ENCODE measurements at regions not wholly inside any gene's neighbourhood (a gene's known extent, or its start where the extent isn't known, plus 50 kb on each side); places are given as distances from the start of the nearest gene placed in this dataset.
"Not testable (repeated sequence)": the region's sequence is repeated elsewhere in the genome, so short reads cannot be mapped to it uniquely, and the experiment has no call there.

GRCh38 chr2:186425576-186425975 is 60.5 kb upstream of the ZC3H15 start:
- Histone ChIP-seq H3K27ac (ENCODE audit: low read depth in 2 of 2, low read length in 2 of 2) (no peak overlapping the region), H3K9me3 (ENCODE audit: control insufficient read depth in 2 of 2, low read length in 2 of 2) (no peaks in the 10 kb centered on the region), H3K4me1 (ENCODE audit: control insufficient read depth in 2 of 2, insufficient read depth in 2 of 2, low read length in 2 of 2) (peaks cover 2 to 13% of the 10 kb centered on the region in 2 donors), H3K27me3 (ENCODE audit: control insufficient read depth in 2 of 2, insufficient read depth in 2 of 2, low read length in 2 of 2) (no peaks in the 10 kb centered on the region), H3K9ac (ENCODE audit: low read depth in 1 of 2, low read length in 2 of 2) (no peak overlapping the region), H3K4me3 (ENCODE audit: low read length in 2 of 2) (no peak overlapping the region), H3K36me3 (ENCODE audit: control insufficient read depth in 2 of 2, insufficient read depth in 2 of 2, low read length in 2 of 2) (no peaks in the 10 kb centered on the region)

GRCh38 chr2:186426153-186427016 is 59.7 kb upstream of the ZC3H15 start:
- Histone ChIP-seq H3K4me1 (ENCODE audit: control insufficient read depth in 2 of 2, insufficient read depth in 2 of 2, low read length in 2 of 2) (peaks cover 2 to 13% of the 10 kb centered on the region in 2 donors), H3K36me3 (ENCODE audit: control insufficient read depth in 2 of 2, insufficient read depth in 2 of 2, low read length in 2 of 2) (no peaks in the 10 kb centered on the region), H3K27me3 (ENCODE audit: control insufficient read depth in 2 of 2, insufficient read depth in 2 of 2, low read length in 2 of 2) (no peaks in the 10 kb centered on the region), H3K9me3 (ENCODE audit: control insufficient read depth in 2 of 2, low read length in 2 of 2) (no peaks in the 10 kb centered on the region), H3K9ac (ENCODE audit: low read depth in 1 of 2, low read length in 2 of 2) (no peak overlapping the region), H3K27ac (ENCODE audit: low read depth in 2 of 2, low read length in 2 of 2) (no peak overlapping the region), H3K4me3 (ENCODE audit: low read length in 2 of 2) (no peak overlapping the region)

- H3K4me3 ChIP-seq (ENCODE audit: low read length in 2 of 2); H3K27ac ChIP-seq (ENCODE audit: low read depth in 2 of 2, low read length in 2 of 2); H3K36me3 ChIP-seq (ENCODE audit: control insufficient read depth in 2 of 2, insufficient read depth in 2 of 2, low read length in 2 of 2); H3K9me3 ChIP-seq (ENCODE audit: control insufficient read depth in 2 of 2, low read length in 2 of 2); H3K9ac ChIP-seq (ENCODE audit: low read depth in 1 of 2, low read length in 2 of 2); H3K27me3 ChIP-seq (ENCODE audit: control insufficient read depth in 2 of 2, insufficient read depth in 2 of 2, low read length in 2 of 2): not testable (repeated sequence)
- peaks cover 2 to 13% of the 10 kb centered on the region in 2 donors for H3K4me1 ChIP-seq (ENCODE audit: control insufficient read depth in 2 of 2, insufficient read depth in 2 of 2, low read length in 2 of 2)
Measured at GRCh38 chr2:186427017-186427350, 59.1 kb upstream of the ZC3H15 start.

DNA sequence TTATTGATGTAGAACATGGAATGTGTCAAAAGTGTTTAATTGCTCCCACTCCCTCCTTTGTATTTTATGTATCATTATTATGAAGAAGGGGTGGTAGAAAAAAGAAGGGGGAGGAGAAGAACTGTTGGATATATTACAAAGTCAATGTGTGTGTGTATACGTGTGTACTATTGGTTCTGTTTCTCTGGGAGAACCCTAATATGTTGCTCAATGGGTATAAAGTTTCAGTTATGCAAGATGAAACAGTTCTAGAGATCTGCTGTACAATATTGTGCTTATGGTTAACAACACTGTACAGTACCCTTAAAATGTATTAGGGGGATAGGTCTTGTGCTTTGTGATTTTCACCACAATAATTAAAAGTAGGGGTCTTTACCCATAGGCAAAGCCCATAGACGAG is 58.1 kb upstream of the ZC3H15 start:
- no peaks in the 10 kb centered on the region for H3K27me3 ChIP-seq (ENCODE audit: control insufficient read depth in 2 of 2, insufficient read depth in 2 of 2, low read length in 2 of 2)
- no peaks in the 10 kb centered on the region for H3K9me3 ChIP-seq (ENCODE audit: control insufficient read depth in 2 of 2, low read length in 2 of 2)
- H3K4me3 ChIP-seq (ENCODE audit: low read length in 2 of 2): no peak overlapping the region
- peaks cover 2 to 13% of the 10 kb centered on the region in 2 donors for H3K4me1 ChIP-seq (ENCODE audit: control insufficient read depth in 2 of 2, insufficient read depth in 2 of 2, low read length in 2 of 2)
- H3K9ac ChIP-seq (ENCODE audit: low read depth in 1 of 2, low read length in 2 of 2): no peak overlapping the region
- no peak overlapping the region for H3K27ac ChIP-seq (ENCODE audit: low read depth in 2 of 2, low read length in 2 of 2)
- no peaks in the 10 kb centered on the region for H3K36me3 ChIP-seq (ENCODE audit: control insufficient read depth in 2 of 2, insufficient read depth in 2 of 2, low read length in 2 of 2)

- Histone ChIP-seq H3K9me3 (ENCODE audit: control insufficient read depth in 2 of 2, low read length in 2 of 2) (no peaks in the 10 kb centered on the region), H3K36me3 (ENCODE audit: control insufficient read depth in 2 of 2, insufficient read depth in 2 of 2, low read length in 2 of 2) (no peaks in the 10 kb centered on the region), H3K27ac (ENCODE audit: low read depth in 2 of 2, low read length in 2 of 2) (no peak overlapping the region), H3K9ac (ENCODE audit: low read depth in 1 of 2, low read length in 2 of 2) (no peak overlapping the region), H3K27me3 (ENCODE audit: control insufficient read depth in 2 of 2, insufficient read depth in 2 of 2, low read length in 2 of 2) (no peaks in the 10 kb centered on the region), H3K4me1 (ENCODE audit: control insufficient read depth in 2 of 2, insufficient read depth in 2 of 2, low read length in 2 of 2) (peaks cover 0 to 6% of the 10 kb centered on the region in 2 donors), H3K4me3 (ENCODE audit: low read length in 2 of 2) (no peak overlapping the region)
Measured at GRCh38 chr2:186429104-186429503, 57.0 kb upstream of the ZC3H15 start.

- no peaks in the 10 kb centered on the region for H3K9me3 ChIP-seq (ENCODE audit: control insufficient read depth in 2 of 2, low read length in 2 of 2)
- peaks cover under 1 to 8% of the 10 kb centered on the region in 2 donors for H3K36me3 ChIP-seq (ENCODE audit: control insufficient read depth in 2 of 2, insufficient read depth in 2 of 2, low read length in 2 of 2)
- no peak overlapping the region for H3K4me3 ChIP-seq (ENCODE audit: low read length in 2 of 2)
- H3K9ac ChIP-seq (ENCODE audit: low read depth in 1 of 2, low read length in 2 of 2): no peak overlapping the region
- no peak overlapping the region for H3K27ac ChIP-seq (ENCODE audit: low read depth in 2 of 2, low read length in 2 of 2)
- H3K27me3 ChIP-seq (ENCODE audit: control insufficient read depth in 2 of 2, insufficient read depth in 2 of 2, low read length in 2 of 2): no peaks in the 10 kb centered on the region
- no peaks in the 10 kb centered on the region for H3K4me1 ChIP-seq (ENCODE audit: control insufficient read depth in 2 of 2, insufficient read depth in 2 of 2, low read length in 2 of 2)
Measured at GRCh38 chr2:186431306-186431705, 54.8 kb upstream of the ZC3H15 start.

GRCh38 chr2:186433040-186433439 is 53.0 kb upstream of the ZC3H15 start:
- H3K9me3 ChIP-seq (ENCODE audit: control insufficient read depth in 2 of 2, low read length in 2 of 2): no peaks in the 10 kb centered on the region
- H3K4me1 ChIP-seq (ENCODE audit: control insufficient read depth in 2 of 2, insufficient read depth in 2 of 2, low read length in 2 of 2): no peaks in the 10 kb centered on the region
- no peak overlapping the region for H3K9ac ChIP-seq (ENCODE audit: low read depth in 1 of 2, low read length in 2 of 2)
- no peaks in the 10 kb centered on the region for H3K27me3 ChIP-seq (ENCODE audit: control insufficient read depth in 2 of 2, insufficient read depth in 2 of 2, low read length in 2 of 2)
- peaks cover 6 to 9% of the 10 kb centered on the region in 2 donors for H3K36me3 ChIP-seq (ENCODE audit: control insufficient read depth in 2 of 2, insufficient read depth in 2 of 2, low read length in 2 of 2)
- H3K4me3 ChIP-seq (ENCODE audit: low read length in 2 of 2): no peak overlapping the region
- H3K27ac ChIP-seq (ENCODE audit: low read depth in 2 of 2, low read length in 2 of 2): no peak overlapping the region

DNA sequence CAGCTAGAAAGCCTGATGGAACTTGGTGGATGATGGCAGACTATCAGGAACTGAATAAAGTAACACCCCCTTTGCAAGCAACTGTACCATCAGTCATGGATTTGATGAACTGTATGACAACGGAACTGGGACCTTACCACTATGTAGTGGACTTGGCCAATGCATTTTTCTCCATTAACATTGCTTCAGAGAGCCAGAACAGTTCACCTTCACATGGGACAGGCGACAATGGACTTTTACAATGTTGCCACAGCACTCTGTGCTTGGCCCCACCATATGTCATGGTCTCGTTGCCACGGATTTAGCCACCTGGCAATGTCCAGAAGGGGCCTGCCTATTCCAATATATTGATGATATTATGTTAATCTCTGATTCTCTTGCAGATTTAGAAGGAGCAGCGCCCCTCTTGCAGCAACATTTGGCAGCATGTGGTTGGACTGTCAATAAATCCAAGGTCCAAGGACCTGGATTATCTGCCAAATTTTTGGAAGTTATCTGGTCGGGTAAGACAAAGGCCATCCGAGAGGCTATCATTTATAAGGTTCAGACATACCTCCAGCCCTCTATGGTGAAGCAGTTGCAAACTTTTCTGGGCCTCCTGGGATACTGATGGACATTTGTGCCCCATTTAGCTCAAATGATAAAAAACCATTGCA is 52.2 kb upstream of the ZC3H15 start:
- H3K27ac ChIP-seq (ENCODE audit: low read depth in 2 of 2, low read length in 2 of 2): no peak overlapping the region

More for the DNA sequence above, 52.2 kb upstream of the ZC3H15 start:
- no peak overlapping the region for H3K4me3 ChIP-seq (ENCODE audit: low read length in 2 of 2)
- peaks cover 6 to 9% of the 10 kb centered on the region in 2 donors for H3K36me3 ChIP-seq (ENCODE audit: control insufficient read depth in 2 of 2, insufficient read depth in 2 of 2, low read length in 2 of 2)
- H3K27me3 ChIP-seq (ENCODE audit: control insufficient read depth in 2 of 2, insufficient read depth in 2 of 2, low read length in 2 of 2): no peaks in the 10 kb centered on the region
- H3K9me3 ChIP-seq (ENCODE audit: control insufficient read depth in 2 of 2, low read length in 2 of 2): no peaks in the 10 kb centered on the region
- no peaks in the 10 kb centered on the region for H3K4me1 ChIP-seq (ENCODE audit: control insufficient read depth in 2 of 2, insufficient read depth in 2 of 2, low read length in 2 of 2)
- no peak overlapping the region for H3K9ac ChIP-seq (ENCODE audit: low read depth in 1 of 2, low read length in 2 of 2)
